BJ (cell line): ENCODE measurements at regions not wholly inside any gene's neighbourhood (a gene's known extent, or its start where the extent isn't known, plus 50 kb on each side); places are given as distances from the start of the nearest gene placed in this dataset.

Experiments
- CTCF ChIA-PET: fragments of 350-600 bp; formaldehyde crosslinking; extraction: SDS; loops from one replicate; lab custom pipeline; 2021; ENCODE audit warnings: antibody characterized with exemption, inconsistent platforms; lab: Yijun Ruan, JAX
- POLR2A ChIA-PET: fragments of 300-600 bp; sonication (Branson Sonifier 250); formaldehyde crosslinking; extraction: SDS; loops from one replicate; lab custom pipeline; 2021; ENCODE audit warnings: antibody characterized with exemption; lab: Charles Lee
- DNase-seq: peaks from one replicate; pipeline ENCODE4 v3.0.0-alpha.2; 2011; ENCODE audit warnings: low read depth
- H3K27me3 ChIP-seq: 2 replicates; pipeline ENCODE4 v1.6.0; 2011; ENCODE audit warnings: low read length; ENCODE audit not compliant: control insufficient read depth, insufficient read depth
- H3K36me3 ChIP-seq: 2 replicates; pipeline ENCODE4 v1.5.1; 2011; ENCODE audit warnings: low read length; ENCODE audit not compliant: control insufficient read depth, insufficient read depth
- H3K4me3 ChIP-seq: 2 replicates; pipeline ENCODE4 v1.5.1; 2011; ENCODE audit warnings: low read depth, mild to moderate bottlenecking, control low read depth, low read length
- TF ChIP-seq, protein P1 (sequence below): IDR thresholded peaks from 2 replicates; pipeline ENCODE4 v1.5.1; 2011; ENCODE audit warnings: low read depth, mild to moderate bottlenecking, control low read depth, inconsistent platforms, low read length, moderate library complexity; ENCODE audit not compliant: insufficient read depth

DNA sequence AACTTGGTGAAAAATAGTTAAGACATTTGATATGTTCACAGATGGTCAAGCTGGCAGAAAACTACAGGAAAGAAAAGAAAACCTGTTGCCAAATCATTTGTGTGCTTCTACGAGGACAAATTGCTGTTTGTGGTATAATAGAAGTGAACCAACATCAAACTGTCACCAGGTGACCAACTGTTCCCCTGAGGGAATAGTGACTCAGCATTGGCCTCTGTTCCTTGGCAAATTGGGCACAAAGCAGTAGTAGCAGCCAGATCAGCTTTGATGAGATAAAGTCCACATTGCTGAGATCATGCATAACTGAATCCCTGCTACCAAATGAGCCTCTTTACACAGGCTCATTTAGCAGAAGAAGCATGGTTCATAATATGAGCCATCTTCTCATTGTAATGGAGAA is 103.5 kb downstream of the POSTN start:
- Histone ChIP-seq H3K36me3 (no peaks in the 10 kb centered on the region), H3K4me3 (no peak overlapping the region), H3K27me3 (no peaks in the 10 kb centered on the region)
- TF ChIP-seq, protein P1, sequence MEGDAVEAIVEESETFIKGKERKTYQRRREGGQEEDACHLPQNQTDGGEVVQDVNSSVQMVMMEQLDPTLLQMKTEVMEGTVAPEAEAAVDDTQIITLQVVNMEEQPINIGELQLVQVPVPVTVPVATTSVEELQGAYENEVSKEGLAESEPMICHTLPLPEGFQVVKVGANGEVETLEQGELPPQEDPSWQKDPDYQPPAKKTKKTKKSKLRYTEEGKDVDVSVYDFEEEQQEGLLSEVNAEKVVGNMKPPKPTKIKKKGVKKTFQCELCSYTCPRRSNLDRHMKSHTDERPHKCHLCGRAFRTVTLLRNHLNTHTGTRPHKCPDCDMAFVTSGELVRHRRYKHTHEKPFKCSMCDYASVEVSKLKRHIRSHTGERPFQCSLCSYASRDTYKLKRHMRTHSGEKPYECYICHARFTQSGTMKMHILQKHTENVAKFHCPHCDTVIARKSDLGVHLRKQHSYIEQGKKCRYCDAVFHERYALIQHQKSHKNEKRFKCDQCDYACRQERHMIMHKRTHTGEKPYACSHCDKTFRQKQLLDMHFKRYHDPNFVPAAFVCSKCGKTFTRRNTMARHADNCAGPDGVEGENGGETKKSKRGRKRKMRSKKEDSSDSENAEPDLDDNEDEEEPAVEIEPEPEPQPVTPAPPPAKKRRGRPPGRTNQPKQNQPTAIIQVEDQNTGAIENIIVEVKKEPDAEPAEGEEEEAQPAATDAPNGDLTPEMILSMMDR: no peak
- ChIA-PET CTCF (interaction anchor here (1.0 kb wide), 1 partner anchor 10 kb away, joined by 3 read pairs; no protein-coding TSS in a partner anchor), POLR2A (no interaction called here)
- DNase-seq: no peak

DNA sequence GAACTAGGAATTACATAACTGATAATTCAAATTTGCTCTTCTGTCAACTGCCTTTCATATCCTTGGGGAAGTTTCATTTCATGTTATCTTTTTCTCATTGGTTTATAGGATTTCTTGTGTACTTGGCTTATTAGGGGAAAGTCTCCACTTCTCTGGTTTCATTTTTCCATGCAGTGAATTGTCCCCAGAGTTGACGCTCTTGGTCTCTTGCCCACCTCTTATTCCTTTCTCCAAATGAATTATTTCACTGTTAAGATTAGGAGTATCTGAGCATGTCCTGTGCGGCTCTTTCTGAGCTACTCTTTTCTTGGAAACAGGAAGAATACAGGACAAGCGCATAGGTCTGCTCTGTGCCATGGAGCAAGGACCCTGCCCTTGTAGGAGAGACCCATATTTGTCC is 104.8 kb downstream of the POSTN start:
- no peaks in the 10 kb centered on the region for H3K27me3 ChIP-seq
- no peak for DNase-seq
- TF ChIP-seq, protein P1: no peak
- no peaks in the 10 kb centered on the region for H3K36me3 ChIP-seq
- no peak overlapping the region for H3K4me3 ChIP-seq
- ChIA-PET POLR2A (no interaction called here), CTCF (no interaction called here)

DNA sequence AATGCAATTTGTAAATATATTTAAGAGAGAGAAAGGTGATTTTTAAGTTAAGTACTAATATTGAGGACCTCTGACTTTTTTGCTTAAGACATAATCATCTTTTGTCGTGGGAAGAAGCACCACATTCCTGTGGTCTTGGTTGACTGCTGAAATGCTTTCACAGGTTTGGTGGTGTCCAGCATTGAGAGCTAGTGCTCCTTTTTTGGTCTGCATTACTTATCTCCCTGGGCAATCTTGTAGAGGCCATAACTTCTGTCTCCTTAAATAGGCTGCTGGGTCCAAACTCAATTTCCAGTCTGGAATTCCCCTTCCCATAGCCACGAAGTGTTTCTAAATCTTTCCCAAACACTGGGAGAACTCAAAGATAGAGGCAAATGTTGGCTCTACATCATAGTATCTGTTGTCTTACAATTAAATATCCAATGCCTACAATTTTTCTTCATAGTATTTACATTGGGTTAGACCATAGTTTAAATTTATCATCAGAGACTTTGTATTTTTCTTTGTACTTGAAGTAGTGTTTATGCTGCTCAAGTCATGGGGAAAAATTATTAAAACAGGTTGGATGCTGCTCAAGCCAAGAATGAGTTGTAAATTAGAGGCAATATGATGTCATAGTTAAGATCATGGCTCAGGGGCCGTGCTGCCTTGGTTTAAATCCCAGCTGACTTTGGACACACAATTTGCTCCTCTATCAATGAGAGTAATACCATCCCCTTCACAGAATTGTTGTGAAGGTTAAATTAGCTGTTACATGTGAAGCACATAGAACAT is 105.6 kb downstream of the POSTN start:
- ChIA-PET CTCF (interaction anchor here (1.0 kb wide), 1 partner anchor 10 kb away, joined by 3 read pairs; no protein-coding TSS in a partner anchor), POLR2A (no interaction called here)
- Histone ChIP-seq H3K36me3 (no peaks in the 10 kb centered on the region), H3K27me3 (no peaks in the 10 kb centered on the region), H3K4me3 (no peak overlapping the region)
- peak; percentile 92 for DNase-seq
- TF ChIP-seq, protein P1: no peak

DNA sequence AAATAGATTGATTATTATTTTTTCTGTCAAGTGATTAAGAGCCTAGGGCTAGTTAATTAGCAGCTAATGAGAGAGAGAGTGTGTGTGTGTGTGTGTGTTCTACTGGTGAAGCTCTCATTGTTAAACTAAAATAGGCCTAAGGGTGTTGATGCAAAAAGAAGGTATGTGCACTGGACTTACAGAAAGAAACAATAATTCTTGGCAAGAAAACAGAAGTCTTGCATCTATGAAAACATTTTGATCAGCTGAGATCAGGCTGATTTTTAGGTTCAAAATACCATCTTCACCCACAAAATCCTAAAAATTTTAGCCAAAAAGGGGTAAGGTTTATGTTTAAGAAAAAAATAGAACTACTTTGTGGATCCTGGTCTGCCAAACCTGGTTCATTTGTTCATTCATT is 106.5 kb downstream of the POSTN start:
- Histone ChIP-seq H3K36me3 (no peaks in the 10 kb centered on the region), H3K27me3 (no peaks in the 10 kb centered on the region), H3K4me3 (no peak overlapping the region)
- DNase-seq: no peak
- ChIA-PET CTCF (interaction anchor here (0.7 to 1.0 kb wide), 2 partner anchors 10 to 411 kb away, joined by 3 to 4 read pairs; no protein-coding TSS in a partner anchor), POLR2A (no interaction called here)
- TF ChIP-seq, protein P1: no peak

DNA sequence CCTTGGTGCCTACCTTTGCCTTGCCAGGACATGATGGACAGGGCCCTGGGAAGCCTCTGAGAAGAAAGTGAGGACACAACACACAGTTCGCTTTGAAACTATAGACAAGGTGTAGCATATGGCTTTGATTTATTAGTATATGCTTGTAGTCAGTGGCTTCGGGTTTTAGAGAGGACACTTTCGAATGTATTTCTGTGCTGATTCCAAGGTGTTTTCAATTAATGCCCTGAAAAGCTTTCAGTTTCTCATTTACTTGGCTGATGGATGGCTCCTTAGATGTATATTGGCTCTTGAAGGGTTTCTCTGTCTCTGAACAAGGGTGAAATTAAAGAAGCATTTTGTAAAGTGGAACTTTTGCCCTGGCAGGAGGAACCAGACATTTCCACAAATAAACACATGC is 106.9 kb downstream of the POSTN start:
- H3K27me3 ChIP-seq: no peaks in the 10 kb centered on the region
- no peak overlapping the region for H3K4me3 ChIP-seq
- CTCF ChIA-PET: interaction anchor here (0.7 kb wide), 1 partner anchor 411 kb away, joined by 4 read pairs; no protein-coding TSS in a partner anchor
- TF ChIP-seq, protein P1: no peak
- POLR2A ChIA-PET: no interaction called here
- H3K36me3 ChIP-seq: no peaks in the 10 kb centered on the region
- no peak for DNase-seq
